LNCAP (cell line): ENCODE measurements at regions not wholly inside any gene's neighbourhood (a gene's known extent, or its start where the extent isn't known, plus 50 kb on each side); places are given as distances from the start of the nearest gene placed in this dataset.

Experiments used
- TF ChIP-seq, protein P1 (sequence below): fragments of 450-650 bp; IDR thresholded peaks from 2 replicates; pipeline ENCODE4 v1.5.1; 2017; ENCODE audit warnings: mild to moderate bottlenecking

DNA sequence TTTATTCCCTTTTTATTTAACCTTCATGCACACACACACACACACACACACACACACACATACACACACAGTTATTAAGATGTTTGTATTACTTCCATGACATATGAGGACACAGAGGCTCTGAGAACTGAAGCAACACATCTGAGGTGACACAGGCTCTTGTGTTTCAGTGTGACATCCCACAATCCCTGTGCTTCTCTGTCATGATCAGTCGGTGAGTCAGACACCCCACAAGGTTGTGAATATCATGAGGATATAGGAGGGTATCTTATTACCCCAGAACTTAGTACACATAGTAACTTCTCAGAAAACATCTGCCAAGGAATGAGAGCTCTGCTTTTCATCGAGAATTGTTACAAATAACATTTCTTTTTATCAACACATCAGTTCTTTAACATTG is 459.3 kb downstream of the PLPP3 start:
- TF ChIP-seq, protein P1, sequence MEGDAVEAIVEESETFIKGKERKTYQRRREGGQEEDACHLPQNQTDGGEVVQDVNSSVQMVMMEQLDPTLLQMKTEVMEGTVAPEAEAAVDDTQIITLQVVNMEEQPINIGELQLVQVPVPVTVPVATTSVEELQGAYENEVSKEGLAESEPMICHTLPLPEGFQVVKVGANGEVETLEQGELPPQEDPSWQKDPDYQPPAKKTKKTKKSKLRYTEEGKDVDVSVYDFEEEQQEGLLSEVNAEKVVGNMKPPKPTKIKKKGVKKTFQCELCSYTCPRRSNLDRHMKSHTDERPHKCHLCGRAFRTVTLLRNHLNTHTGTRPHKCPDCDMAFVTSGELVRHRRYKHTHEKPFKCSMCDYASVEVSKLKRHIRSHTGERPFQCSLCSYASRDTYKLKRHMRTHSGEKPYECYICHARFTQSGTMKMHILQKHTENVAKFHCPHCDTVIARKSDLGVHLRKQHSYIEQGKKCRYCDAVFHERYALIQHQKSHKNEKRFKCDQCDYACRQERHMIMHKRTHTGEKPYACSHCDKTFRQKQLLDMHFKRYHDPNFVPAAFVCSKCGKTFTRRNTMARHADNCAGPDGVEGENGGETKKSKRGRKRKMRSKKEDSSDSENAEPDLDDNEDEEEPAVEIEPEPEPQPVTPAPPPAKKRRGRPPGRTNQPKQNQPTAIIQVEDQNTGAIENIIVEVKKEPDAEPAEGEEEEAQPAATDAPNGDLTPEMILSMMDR, result no peak

DNA sequence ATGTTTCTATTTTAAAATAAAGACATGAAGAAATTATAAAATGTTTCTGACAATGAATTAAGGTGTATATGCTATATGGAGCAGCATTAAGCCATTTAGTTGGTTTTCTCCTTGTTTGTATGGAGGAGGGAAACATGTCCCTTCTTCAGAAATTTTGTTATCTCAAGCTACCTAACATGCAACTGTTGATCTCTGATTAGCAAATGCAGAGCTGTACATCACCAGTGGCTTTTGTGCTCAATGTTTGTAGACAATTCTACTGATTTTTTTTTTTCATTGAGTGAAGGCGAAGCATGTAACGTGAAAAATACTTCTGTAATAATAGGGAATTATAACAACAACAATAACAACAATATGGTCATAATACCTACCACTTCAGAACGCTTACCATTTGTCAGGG is 463.7 kb downstream of the PLPP3 start:
- TF ChIP-seq, protein P1, result no peak

DNA sequence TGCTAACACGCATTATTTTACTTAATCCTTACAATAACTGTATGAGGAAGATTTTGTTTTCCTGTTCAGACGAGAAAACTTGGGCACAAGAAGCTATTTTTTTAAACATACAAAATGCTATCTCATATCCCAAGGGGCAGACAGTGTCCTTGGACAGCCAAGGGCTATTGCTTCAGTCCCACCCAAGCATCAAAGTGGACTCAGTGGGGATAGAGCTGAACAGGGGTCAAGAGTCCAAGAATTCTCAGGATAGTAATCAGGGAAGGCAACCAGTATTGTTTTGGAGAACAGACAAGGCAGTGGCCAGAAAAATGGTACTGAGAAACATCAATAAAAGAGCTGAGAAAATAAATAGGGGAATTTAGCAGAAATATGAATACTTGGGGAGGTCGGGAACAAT is 465.7 kb downstream of the PLPP3 start:
- TF ChIP-seq, protein P1, result no peak

DNA sequence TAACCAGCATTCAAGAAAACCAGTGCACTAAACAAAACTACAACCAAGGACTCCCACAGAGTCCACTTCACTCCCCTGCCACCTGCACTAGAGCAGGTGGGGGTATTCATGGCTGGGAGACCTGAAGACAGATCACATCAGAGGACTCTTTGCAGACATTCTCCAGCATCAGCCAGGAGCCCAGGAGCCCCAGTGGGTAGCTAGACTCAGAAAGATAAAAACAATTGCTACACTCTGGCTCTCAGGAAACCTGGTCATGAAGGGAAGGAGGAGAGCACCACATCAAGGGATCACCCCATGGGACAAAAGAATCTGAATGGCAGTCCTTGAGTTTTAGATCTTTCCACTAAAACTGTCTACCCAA is 472.1 kb downstream of the PLPP3 start:
- TF ChIP-seq, protein P1, result no peak

DNA sequence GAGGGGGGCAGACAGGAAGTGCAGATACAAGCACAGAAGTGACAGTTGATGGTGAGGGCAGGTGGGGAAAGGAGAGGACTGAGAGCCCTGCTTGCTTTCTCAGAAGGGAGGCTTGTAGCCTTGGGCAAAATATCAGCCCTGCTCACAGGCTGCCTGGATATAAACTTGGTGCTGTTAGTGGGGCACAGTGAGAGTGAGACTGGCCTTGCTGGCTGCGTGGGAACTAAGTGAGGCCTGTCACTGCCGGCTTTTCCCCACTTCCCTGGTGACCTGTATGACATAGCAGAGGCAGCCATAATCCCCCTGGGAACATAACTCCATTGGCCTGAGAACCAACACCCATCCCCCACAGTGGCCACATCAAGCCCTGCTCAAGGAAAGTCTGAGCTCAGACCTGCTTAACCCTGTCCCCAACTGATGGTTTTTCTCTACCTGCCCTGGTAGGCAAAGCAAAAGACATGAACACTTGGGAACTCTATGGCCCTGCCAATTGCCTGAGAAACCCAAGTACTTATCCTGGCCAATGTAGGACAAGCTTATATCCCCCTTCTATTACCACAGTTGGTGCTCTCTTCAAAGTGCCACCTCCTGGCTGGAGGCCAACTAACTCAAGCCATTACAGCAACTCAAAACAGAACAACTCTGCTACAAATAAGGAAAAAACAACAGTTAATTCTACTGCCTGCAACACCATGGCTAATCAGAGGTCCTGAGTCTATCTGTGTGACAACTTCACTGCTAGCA is 472.7 kb downstream of the PLPP3 start:
- TF ChIP-seq, protein P1, result no peak

DNA sequence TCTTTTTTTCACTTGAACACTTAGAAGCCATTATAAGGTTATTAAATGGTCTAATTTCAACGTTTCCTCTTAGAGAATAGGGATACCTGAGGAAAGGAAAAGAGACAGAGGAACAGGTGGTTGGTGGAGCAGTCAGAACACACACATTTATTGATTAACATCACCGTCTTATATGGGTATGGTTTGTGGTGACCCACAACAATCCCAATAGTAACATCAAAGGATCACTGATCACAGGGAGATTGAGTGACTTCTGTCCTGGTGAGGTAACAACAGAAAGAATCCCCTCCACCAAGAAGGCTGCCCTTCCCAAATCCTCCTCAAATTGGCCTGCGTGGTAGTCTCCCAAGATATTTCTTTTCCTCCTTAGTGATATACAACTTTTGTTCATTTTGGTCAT is 474.0 kb downstream of the PLPP3 start:
- TF ChIP-seq, protein P1, result no peak

DNA sequence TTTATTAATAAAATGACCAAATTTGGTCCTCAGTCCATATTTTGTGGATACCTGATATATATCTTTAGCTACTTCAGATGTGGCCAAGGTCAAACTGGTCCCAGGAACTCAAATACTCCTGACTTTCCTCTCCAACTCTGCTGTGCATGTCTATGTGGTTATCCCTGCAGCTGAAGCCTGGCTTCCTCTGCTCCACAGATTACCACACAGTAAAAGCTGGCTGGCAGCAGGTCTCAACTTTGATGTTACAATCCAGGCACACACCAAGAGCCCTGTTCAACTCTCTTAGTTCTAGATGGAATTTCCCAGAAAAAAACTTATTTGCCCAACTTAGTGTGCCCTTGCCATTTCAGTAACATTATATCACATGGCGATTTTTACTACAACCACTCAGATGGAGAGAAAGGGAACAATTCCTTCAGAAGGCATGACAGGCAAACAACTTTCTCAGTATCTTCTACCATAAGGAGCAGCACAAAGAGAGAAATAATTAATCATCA is 479.5 kb downstream of the PLPP3 start:
- TF ChIP-seq, protein P1, result no peak

DNA sequence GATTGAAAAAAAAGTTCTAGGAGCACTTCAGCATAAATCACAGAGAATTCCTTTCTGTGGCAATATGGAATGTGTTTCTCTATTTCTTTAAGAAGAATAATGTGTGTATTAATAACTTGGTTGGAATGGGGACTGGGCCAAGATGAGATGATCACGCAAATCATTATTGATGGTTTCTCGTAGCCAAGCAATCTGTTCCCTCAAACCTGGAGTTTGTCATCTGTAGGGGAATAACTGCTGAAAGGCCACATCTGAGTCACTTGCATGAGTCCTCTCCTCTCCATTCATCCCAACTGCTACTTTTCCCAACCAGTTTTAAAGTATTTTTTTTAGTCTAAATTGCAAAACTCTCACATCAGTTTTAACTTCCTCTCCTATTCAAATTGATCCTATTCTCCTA is 480.4 kb downstream of the PLPP3 start:
- TF ChIP-seq, protein P1, result no peak
